ENCODE measurements at regions not wholly inside any gene's neighbourhood (a gene's known extent, or its start where the extent isn't known, plus 50 kb on each side); places are given as distances from the start of the nearest gene placed in this dataset.

DNA sequence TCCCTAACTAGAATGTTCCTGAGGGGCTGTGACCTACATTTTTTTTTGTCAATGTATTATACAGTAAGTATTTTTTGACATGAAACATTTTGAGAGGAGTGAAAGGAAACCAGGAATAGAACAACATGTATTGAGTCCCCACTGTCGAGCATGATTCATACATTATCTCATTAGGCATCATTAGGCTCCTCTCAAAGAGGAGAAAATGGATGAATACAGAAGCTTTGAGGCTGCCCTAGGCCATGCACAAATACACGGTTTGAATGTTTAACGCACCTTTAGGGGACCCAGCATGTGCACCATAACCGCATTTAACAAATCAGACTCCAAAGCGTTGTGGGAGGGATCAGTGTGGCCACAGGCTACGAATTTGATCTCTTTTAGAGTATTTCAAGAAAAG, 87.8 kb downstream of the TBXT start:
- no peak for TF ChIP-seq CTCF (IDR thresholded peaks at IDR 0.05)
- no peak for TF ChIP-seq ZFX (IDR thresholded peaks at IDR 0.05; ENCODE audit: borderline replicate concordance)
